BLaER1 treated with 17β-estradiol and CSF1 and Interleukin-3, amounts not matched to agents 10 nM and 100 nM (cell line): ENCODE measurements at regions not wholly inside any gene's neighbourhood (a gene's known extent, or its start where the extent isn't known, plus 50 kb on each side); places are given as distances from the start of the nearest gene placed in this dataset.
A peak's percentile ranks its signal among the peaks of the same experiment; 100 is the strongest.
"Not testable (repeated sequence)": the region's sequence is repeated elsewhere in the genome, so short reads cannot be mapped to it uniquely, and the experiment has no call there.

Source experiments
- H3K27ac ChIP-seq, 11 experiments: shearing (Covaris generic); formaldehyde crosslinking; 2 replicates each; pipeline ENCODE4 v1.8.1; 2022
- H3K27me3 ChIP-seq, 11 experiments: shearing (Covaris generic); formaldehyde crosslinking; 2 replicates each; pipeline ENCODE4 v1.8.1; 2022
- H3K36me3 ChIP-seq, 11 experiments: shearing (Covaris generic); formaldehyde crosslinking; 2 replicates each; pipeline ENCODE4 v1.8.1; 2022
- H3K4me1 ChIP-seq, 10 experiments: shearing (Covaris generic); formaldehyde crosslinking; 2 replicates each; pipeline ENCODE4 v1.8.1; 2022
- H3K4me2 ChIP-seq, 11 experiments: shearing (Covaris generic); formaldehyde crosslinking; 2 replicates each; pipeline ENCODE4 v1.8.1; 2022
- H3K4me3 ChIP-seq, 10 experiments: shearing (Covaris generic); formaldehyde crosslinking; 2 replicates each; pipeline ENCODE4 v1.8.1; 2022
- H3K9ac ChIP-seq, 11 experiments: shearing (Covaris generic); formaldehyde crosslinking; 2 replicates each; pipeline ENCODE4 v1.8.1; 2022
- H3K9me3 ChIP-seq, 11 experiments: shearing (Covaris generic); formaldehyde crosslinking; replicated peaks in 1 of 11; 2 replicates each; pipeline ENCODE4 v1.8.1; 2022
- H4K20me1 ChIP-seq, 11 experiments: shearing (Covaris generic); formaldehyde crosslinking; 2 replicates each; pipeline ENCODE4 v1.8.1; 2022
- Cebpa-rat ChIP-seq, 11 experiments: shearing (Covaris generic); IDR thresholded peaks; 2 replicates each; pipeline ENCODE4 v1.8.1; 2022

DNA sequence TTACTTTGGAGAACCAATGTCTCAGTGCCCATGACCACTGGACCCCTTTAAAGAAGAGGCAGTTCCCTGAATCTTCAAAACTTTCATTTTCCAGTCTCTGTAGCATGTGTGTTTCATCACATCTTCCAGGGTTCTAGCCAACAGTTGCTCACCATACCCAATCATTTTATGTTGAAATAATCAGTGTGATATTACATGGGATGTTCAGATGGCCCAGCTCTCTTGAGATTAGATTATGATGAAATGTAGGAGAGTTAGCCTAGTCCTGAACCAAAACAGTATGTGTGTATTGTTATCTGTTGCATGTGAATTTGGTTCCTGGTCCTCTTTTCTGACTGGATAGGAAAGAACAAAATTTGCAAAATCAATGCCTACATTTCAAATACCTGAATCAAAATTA, 144.5 kb downstream of the ANKRD7 start:
- H3K4me2 ChIP-seq = no peak overlapping the region
- H3K9me3 ChIP-seq = no peaks in the 10 kb centered on the region
- H4K20me1 ChIP-seq = no peaks in the 10 kb centered on the region
- no peak overlapping the region for H3K27ac ChIP-seq
- H3K36me3 ChIP-seq = no peaks in the 10 kb centered on the region
- TF ChIP-seq Cebpa-rat (IDR thresholded peaks at IDR 0.05) = no peak
- no peak overlapping the region for H3K4me3 ChIP-seq
- H3K9ac ChIP-seq = no peak overlapping the region
- no peaks in the 10 kb centered on the region for H3K27me3 ChIP-seq
- H3K4me1 ChIP-seq = peaks cover 8 to 16% (median 11%) of the 10 kb centered on the region in 10 experiments; a peak in 17 of 20 replicates

DNA sequence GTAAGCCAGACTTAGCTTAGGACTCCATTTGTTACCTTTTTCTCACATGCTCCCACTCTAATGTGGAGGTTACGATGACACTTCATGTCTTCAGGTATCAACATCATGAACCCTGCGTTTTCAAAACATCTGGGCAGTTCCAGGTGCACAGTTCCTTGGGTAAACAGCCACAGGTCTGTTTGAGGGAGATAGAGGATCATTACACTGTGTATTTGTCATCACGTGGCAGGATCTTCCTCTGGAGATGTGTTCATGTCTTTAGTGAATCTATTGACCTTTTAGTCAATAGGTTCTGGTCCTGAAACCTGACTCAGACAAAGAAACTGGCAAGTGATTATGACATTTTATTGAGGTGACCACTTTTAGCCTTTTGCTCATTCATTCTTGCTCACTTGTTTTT, 145.5 kb downstream of the ANKRD7 start:
- TF ChIP-seq Cebpa-rat (IDR thresholded peaks at IDR 0.05) = no peak
- Histone ChIP-seq H3K4me1 (peaks cover 8 to 16% (median 11%) of the 10 kb centered on the region in 10 experiments; a peak in 17 of 20 replicates), H3K36me3 (no peaks in the 10 kb centered on the region), H3K9me3 (no peaks in the 10 kb centered on the region), H3K27ac (no peak overlapping the region), H3K4me3 (no peak overlapping the region), H3K4me2 (no peak overlapping the region), H3K9ac (no peak overlapping the region), H4K20me1 (no peaks in the 10 kb centered on the region), H3K27me3 (no peaks in the 10 kb centered on the region)

DNA sequence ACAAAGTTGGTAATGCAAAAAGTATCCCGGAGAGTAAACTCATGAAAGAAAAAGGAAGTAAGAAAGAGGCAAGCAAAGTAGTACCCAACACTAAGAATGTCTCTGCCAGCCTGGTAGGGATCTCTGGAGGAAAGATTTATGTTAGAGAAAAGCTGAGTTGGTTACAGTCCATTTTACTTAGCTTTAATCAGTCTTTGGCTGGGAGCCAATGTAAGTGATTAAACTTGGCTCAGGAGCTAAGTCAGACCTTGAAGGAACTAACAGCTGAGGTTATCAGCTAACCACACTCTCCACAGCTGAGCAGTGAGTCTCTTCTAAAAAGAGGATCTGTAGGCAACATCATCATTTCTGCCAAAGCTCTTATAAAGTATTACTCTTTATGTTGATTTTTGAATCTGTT, 148.0 kb downstream of the ANKRD7 start:
- Histone ChIP-seq H3K9ac (no peak overlapping the region), H3K9me3 (no peaks in the 10 kb centered on the region), H3K4me1 (peaks cover 8 to 16% (median 11%) of the 10 kb centered on the region in 10 experiments; a peak in 17 of 20 replicates), H3K27me3 (no peaks in the 10 kb centered on the region), H3K36me3 (no peaks in the 10 kb centered on the region), H3K4me3 (no peak overlapping the region), H3K4me2 (peak overlapping the region; percentile 3 to 41 (median 24); a peak in 15 of 22 replicates), H3K27ac (no peak overlapping the region), H4K20me1 (no peaks in the 10 kb centered on the region)
- TF ChIP-seq Cebpa-rat (IDR thresholded peaks at IDR 0.05) = no peak

DNA sequence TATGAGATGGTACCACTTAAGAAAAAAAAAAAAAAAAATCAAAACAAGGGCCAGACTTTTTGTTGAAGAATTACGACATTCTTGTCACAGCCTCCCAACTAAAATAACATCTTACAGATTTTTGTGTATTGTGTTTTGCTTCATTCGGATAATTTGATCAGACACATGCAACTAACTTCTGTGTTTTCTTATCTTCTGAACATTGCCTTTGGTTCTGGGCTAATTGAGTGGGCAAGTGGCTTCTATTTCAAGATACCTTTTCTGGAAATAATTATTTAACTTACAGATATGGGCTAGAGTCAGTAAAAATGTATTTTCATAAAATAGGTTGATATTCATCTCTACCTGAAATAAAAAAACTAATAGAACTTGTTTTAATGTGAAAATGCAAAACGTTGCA, 165.1 kb downstream of the ANKRD7 start:
- TF ChIP-seq Cebpa-rat (IDR thresholded peaks at IDR 0.05) = no peak
- no peaks in the 10 kb centered on the region for H3K27me3 ChIP-seq
- H3K9me3 ChIP-seq = no peaks in the 10 kb centered on the region
- no peak overlapping the region for H3K27ac ChIP-seq
- no peaks in the 10 kb centered on the region for H4K20me1 ChIP-seq
- no peak overlapping the region for H3K4me2 ChIP-seq
- no peak overlapping the region for H3K4me3 ChIP-seq
- no peaks in the 10 kb centered on the region for H3K4me1 ChIP-seq
- H3K36me3 ChIP-seq = no peaks in the 10 kb centered on the region
- no peak overlapping the region for H3K9ac ChIP-seq

DNA sequence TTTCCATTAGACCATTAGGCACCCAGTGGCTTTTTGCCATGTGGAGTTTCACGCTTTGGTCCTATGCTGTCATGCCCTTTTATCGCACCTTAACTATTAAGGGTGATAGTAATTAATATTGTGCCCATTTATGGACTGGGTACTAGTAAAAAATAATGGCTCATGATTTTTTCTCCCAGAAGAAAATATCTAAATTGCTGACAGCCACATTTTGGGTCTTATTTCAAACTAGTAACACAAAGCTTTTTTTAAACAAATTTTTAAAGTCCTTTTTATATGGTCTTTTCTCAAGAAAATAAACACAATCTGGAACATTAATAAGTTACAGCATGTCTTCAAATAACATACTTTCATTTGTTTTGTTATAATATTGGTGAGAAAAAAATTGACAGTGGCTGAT, 179.7 kb downstream of the ANKRD7 start:
- Histone ChIP-seq H3K4me2 (no peak overlapping the region), H3K4me3 (no peak overlapping the region), H3K9me3 (no peaks in the 10 kb centered on the region), H3K27ac (no peak overlapping the region), H3K36me3 (no peaks in the 10 kb centered on the region), H4K20me1 (no peaks in the 10 kb centered on the region), H3K9ac (no peak overlapping the region), H3K27me3 (no peaks in the 10 kb centered on the region), H3K4me1 (no peaks in the 10 kb centered on the region)
- TF ChIP-seq Cebpa-rat (IDR thresholded peaks at IDR 0.05) = no peak

DNA sequence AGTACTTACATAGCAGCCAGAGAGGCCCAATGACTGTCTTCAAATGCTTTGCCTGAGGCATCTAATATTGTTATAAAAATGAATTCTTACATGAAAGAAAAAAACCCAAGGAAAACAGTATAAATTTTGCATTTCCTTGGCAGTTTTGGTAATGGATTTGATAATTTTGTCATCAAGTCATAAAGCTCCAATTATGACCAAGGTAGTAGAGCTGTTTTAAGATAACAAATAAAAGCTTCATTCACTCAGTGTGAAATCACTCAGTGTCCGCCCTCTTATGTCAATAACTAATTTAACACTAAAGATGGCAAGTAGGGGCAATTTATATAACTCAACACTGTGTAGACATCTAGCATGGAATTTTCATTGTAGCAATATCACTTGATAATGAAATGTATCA, 193.9 kb downstream of the ANKRD7 start:
- no peak for TF ChIP-seq Cebpa-rat (IDR thresholded peaks at IDR 0.05)
- H3K36me3 ChIP-seq = no peaks in the 10 kb centered on the region
- H3K4me3 ChIP-seq = no peak overlapping the region
- H3K4me2 ChIP-seq = no peak overlapping the region
- H3K4me1 ChIP-seq = no peaks in the 10 kb centered on the region
- no peaks in the 10 kb centered on the region for H4K20me1 ChIP-seq
- H3K27ac ChIP-seq = no peak overlapping the region
- H3K27me3 ChIP-seq = no peaks in the 10 kb centered on the region
- no peak overlapping the region for H3K9ac ChIP-seq
- H3K9me3 ChIP-seq = no peaks in the 10 kb centered on the region

DNA sequence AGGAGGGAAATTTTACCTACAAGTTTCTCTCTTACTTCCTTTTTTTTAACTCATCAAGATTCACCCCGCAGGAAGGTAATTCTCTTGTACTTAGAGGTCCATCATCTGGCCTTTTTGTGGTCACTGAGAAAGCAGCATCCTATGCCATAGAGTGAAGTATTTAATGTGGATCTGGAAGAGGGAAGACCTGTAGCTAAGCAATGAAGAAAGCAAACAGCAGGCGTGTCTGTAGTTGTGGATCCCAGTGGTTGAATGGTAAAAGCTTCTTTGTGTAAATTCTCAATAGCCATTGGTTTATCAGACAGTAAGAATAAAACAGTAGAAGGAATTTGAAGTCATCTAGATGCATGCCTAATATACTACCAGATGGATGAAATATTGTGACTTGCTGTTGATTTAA, 196.4 kb downstream of the ANKRD7 start:
- Histone ChIP-seq H4K20me1 (no peaks in the 10 kb centered on the region), H3K36me3 (no peaks in the 10 kb centered on the region)
- TF ChIP-seq Cebpa-rat (IDR thresholded peaks at IDR 0.05) = no peak

DNA sequence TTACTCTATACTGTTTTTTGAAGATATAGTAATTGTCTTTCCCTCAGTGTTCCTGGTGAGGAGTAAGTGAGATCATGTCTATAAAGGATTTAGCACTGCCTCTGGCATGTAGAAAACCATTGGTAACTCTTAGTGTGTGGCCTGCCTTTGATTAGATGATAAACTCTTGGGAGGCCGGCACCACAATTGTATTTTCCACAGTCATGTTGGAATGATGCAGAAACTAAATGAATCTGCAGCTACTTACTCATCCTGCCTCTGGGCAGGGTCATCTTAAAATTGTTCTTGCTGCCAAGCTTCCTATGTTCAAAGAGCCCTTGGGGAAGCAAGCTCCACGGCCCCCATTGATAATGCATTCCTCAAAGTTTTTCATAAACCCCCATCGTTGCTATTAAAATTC, 204.6 kb downstream of the ANKRD7 start:
- Histone ChIP-seq H4K20me1 (no peaks in the 10 kb centered on the region), H3K4me1 (no peaks in the 10 kb centered on the region), H3K9me3 (peaks cover 6 to 17% (median 10%) of the 10 kb centered on the region in 11 experiments; a peak in 16 of 22 replicates), H3K27ac (no peak overlapping the region), H3K27me3 (no peaks in the 10 kb centered on the region), H3K4me2 (no peak overlapping the region), H3K4me3 (no peak overlapping the region), H3K36me3 (no peaks in the 10 kb centered on the region), H3K9ac (no peak overlapping the region)
- TF ChIP-seq Cebpa-rat (IDR thresholded peaks at IDR 0.05) = no peak

More for the DNA sequence above, 196.4 kb downstream of the ANKRD7 start:
- Histone ChIP-seq H3K27ac (no peak overlapping the region), H3K27me3 (no peaks in the 10 kb centered on the region), H3K9ac (no peak overlapping the region), H3K9me3 (no peaks in the 10 kb centered on the region), H3K4me1 (no peaks in the 10 kb centered on the region), H3K4me3 (no peak overlapping the region), H3K4me2 (no peak overlapping the region)

DNA sequence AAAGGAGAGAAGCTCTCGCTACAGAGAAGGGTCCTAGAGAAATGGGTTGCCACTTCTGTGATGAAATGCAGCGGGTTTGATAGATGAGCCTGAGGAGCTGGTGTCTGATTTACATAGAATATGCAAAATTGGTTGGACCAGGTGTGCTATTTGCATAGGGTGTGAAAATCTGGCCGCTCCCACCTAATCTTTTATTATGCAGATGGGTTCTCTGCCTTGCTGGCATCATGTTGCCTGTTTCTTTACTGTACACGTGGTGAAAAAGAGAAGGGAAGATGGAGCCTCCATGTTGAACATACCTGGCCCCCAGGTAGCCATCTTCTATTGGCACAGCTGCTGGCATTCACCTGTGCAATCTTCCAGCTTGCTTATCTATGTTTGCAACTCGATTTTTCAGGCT, 212.2 kb downstream of the ANKRD7 start:
- Histone ChIP-seq H3K4me1 (no peaks in the 10 kb centered on the region), H4K20me1 (no peaks in the 10 kb centered on the region), H3K4me2 (no peak overlapping the region), H3K36me3 (no peaks in the 10 kb centered on the region), H3K9ac (no peak overlapping the region), H3K9me3 (peaks cover 7 to 23% (median 14%) of the 10 kb centered on the region in 11 experiments; a peak in 20 of 22 replicates), H3K27ac (no peak overlapping the region), H3K27me3 (no peaks in the 10 kb centered on the region), H3K4me3 (no peak overlapping the region)
- TF ChIP-seq Cebpa-rat (IDR thresholded peaks at IDR 0.05) = no peak

DNA sequence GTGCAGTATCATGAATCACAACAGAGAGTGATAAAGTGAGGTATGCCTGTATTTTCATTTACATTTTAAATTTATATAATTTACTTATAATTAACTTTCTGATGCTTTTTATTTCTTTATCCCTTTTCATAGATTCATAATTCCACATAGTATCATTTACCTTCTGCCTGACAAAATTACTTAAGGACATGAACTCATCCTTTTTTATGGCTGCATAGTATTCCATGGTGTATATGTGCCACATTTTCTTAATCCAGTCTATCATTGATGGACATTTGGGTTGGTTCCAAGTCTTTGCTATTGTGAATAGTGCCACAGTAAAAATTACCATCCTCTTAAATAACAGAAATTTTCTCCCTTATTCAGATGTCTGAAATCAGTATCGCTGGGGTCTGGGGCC, 224.5 kb downstream of the ANKRD7 start:
- not testable (repeated sequence) for H3K27me3 ChIP-seq, H3K36me3 ChIP-seq, H3K4me3 ChIP-seq, H3K4me2 ChIP-seq, H3K4me1 ChIP-seq, H3K9ac ChIP-seq, H4K20me1 ChIP-seq, H3K27ac ChIP-seq, H3K9me3 ChIP-seq
